Upper lobe of left lung (tissue), 6 donors: ENCODE measurements at regions not wholly inside any gene's neighbourhood (a gene's known extent, or its start where the extent isn't known, plus 50 kb on each side); places are given as distances from the start of the nearest gene placed in this dataset.

ENCODE experiments used
- ATAC-seq, 2 donors: fragments of 200-7000 bp; cut with Tn5 transposase; one replicate each; pipeline ENCODE4 v1.9.1; 2022; ENCODE audit warnings: mild to moderate bottlenecking in 2 of 2, moderate library complexity in 2 of 2; ENCODE audit not compliant: low FRiP score in 2 of 2
- DNase-seq, 2 donors: peaks; one replicate each; pipeline ENCODE4 v3.0.0-alpha.2; 2019 to 2020
- H3K27ac ChIP-seq, 4 donors: fragments of 200-600 bp; sonication (generic); one replicate each; pipeline ENCODE4 v1.5.1; 2016 to 2019
- H3K27me3 ChIP-seq, 4 donors: fragments of 200-600 bp; sonication (generic); one replicate each; pipeline ENCODE4 v1.5.1; 2017 to 2019
- H3K36me3 ChIP-seq, 4 donors: fragments of 200-600 bp; sonication (generic); one replicate each; pipeline ENCODE4 v1.5.1; 2016 to 2019
- H3K4me1 ChIP-seq, 4 donors: fragments of 200-600 bp; sonication (generic); one replicate each; pipeline ENCODE4 v1.5.1; 2018 to 2019
- H3K4me3 ChIP-seq, 4 donors: fragments of 200-600 bp; sonication (generic); one replicate each; pipeline ENCODE4 v1.5.1; 2017 to 2019; ENCODE audit warnings: mild to moderate bottlenecking in 2 of 4, moderate library complexity in 1 of 4
- H3K9me3 ChIP-seq, 4 donors: fragments of 200-600 bp; sonication (generic); one replicate each; pipeline ENCODE4 v1.5.1; 2018 to 2019
- EP300 ChIP-seq, 4 donors: sonication (generic); formaldehyde crosslinking; IDR thresholded peaks; one replicate each; pipeline ENCODE4 v1.5.1; 2017; ENCODE audit warnings: antibody characterized with exemption in 4 of 4, control low read depth in 2 of 4
- POLR2A ChIP-seq, 4 donors: fragments of 450-650 bp; IDR thresholded peaks; one replicate each; pipeline ENCODE4 v1.5.1; 2016 to 2017; ENCODE audit warnings: antibody characterized with exemption in 4 of 4, mild to moderate bottlenecking in 2 of 4
- POLR2AphosphoS5 ChIP-seq, 2 donors: sonication (generic); formaldehyde crosslinking; IDR thresholded peaks; one replicate each; pipeline ENCODE4 v1.5.1; 2017; ENCODE audit warnings: antibody characterized with exemption in 2 of 2
- WGBS, 2 donors: methylation state at CpG; one replicate each; pipeline ENCODE4 v1.1.5; 2017 to 2018; 5-methylcytosine and 5-hydroxymethylcytosine counted together
- TF ChIP-seq, protein P1 (sequence below), 6 experiments: fragments of 450-650 bp in 4 of 6; fragments of 200-600 bp in 2 of 6; sonication (generic) in 2 of 6; IDR thresholded peaks; one replicate each; pipeline ENCODE4 v1.5.1; 2016 to 2019; ENCODE audit warnings: antibody characterized with exemption in 6 of 6
- donor health status: DM: no; HTN: no; CAD: no; lungs with moderate emphysema.
- donor health status: DM: no; HTN: yes; CAD: no; lungs with severe emphysema.

DNA sequence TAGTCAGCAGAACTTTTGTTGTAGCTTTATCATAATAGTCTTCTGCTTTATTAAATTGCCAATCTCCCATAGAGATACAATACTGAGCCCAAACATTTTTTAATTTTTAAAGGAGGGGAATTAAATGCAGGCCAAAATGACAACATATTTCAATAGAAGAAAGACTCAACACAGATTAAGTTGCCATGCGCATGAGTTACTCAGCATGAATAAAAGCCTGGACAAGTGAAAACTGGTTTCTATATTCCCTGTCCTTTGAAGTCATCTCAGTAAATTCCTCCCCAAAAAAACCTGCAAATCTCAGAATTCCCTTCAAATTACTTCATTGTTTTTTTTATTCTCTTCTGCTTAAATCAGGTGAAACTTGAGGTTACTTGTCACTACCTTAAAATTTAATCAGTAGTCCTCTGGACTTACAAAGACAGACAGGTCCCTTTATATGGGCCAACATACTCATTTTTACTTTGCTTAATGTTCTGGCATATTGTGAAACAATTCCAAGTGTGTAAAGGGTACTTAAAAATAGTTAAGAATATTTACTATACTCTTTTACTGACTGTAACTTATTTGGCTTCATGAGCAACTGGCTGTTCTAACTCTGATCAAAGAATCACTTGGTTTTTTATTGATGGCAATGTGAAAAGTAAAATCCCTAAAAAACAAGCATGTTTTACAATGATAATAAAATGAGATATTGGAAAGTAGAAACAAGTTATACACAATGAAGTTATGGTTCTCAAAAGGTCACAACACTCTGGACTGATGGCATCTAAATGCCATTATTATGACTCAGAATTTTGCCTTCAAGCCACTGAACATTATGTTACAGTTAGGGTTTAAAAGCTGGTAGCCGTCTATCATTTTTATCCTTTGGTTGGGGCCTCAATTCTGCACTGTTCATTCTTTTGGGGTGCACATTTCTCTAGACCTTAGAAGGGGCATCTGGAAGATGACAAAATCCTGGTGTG, 49.9 kb upstream of the COL21A1 start:
- 66 to 80% methylated on average over 2 of the region's 2 CpGs for WGBS, 2 donors
- TF ChIP-seq POLR2A (IDR thresholded peaks at IDR 0.05) (no peak), EP300 (IDR thresholded peaks at IDR 0.05) (no peak), POLR2AphosphoS5 (IDR thresholded peaks at IDR 0.05) (no peak)
- TF ChIP-seq, protein P1, sequence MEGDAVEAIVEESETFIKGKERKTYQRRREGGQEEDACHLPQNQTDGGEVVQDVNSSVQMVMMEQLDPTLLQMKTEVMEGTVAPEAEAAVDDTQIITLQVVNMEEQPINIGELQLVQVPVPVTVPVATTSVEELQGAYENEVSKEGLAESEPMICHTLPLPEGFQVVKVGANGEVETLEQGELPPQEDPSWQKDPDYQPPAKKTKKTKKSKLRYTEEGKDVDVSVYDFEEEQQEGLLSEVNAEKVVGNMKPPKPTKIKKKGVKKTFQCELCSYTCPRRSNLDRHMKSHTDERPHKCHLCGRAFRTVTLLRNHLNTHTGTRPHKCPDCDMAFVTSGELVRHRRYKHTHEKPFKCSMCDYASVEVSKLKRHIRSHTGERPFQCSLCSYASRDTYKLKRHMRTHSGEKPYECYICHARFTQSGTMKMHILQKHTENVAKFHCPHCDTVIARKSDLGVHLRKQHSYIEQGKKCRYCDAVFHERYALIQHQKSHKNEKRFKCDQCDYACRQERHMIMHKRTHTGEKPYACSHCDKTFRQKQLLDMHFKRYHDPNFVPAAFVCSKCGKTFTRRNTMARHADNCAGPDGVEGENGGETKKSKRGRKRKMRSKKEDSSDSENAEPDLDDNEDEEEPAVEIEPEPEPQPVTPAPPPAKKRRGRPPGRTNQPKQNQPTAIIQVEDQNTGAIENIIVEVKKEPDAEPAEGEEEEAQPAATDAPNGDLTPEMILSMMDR (IDR thresholded peaks at IDR 0.05) = no peak
- Histone ChIP-seq H3K4me3 (no peak overlapping the region), H3K36me3 (no peaks in the 10 kb centered on the region), H3K27me3 (no peaks in the 10 kb centered on the region), H3K9me3 (no peaks in the 10 kb centered on the region), H3K27ac (no peak overlapping the region), H3K4me1 (no peaks in the 10 kb centered on the region)
- ATAC-seq = no peak
- no peak for DNase-seq
